NT2/D1 (cell line): ENCODE measurements at regions not wholly inside any gene's neighbourhood (a gene's known extent, or its start where the extent isn't known, plus 50 kb on each side); places are given as distances from the start of the nearest gene placed in this dataset.

Experiments
- DNase-seq: peaks from one replicate; pipeline ENCODE4 v3.0.0-alpha.2; 2011; ENCODE audit warnings: low read depth, low spot score
- H3K27me3 ChIP-seq: 2 replicates; pipeline ENCODE4 v1.6.0; 2011; ENCODE audit warnings: mild to moderate bottlenecking; ENCODE audit not compliant: insufficient read length, insufficient read depth
- H3K36me3 ChIP-seq: 2 replicates; pipeline ENCODE4 v1.6.1; 2011; ENCODE audit warnings: mild to moderate bottlenecking, low read length, mixed read lengths; ENCODE audit not compliant: insufficient read depth, insufficient read length
- H3K4me1 ChIP-seq: 2 replicates; pipeline ENCODE4 v1.5.1; 2011; ENCODE audit not compliant: insufficient read depth, insufficient read length
- H3K4me3 ChIP-seq: 2 replicates; pipeline ENCODE4 v1.5.1; 2011; ENCODE audit warnings: low read depth; ENCODE audit not compliant: insufficient read length
- H3K9ac ChIP-seq: 2 replicates; pipeline ENCODE4 v1.6.0; 2011; ENCODE audit warnings: low read depth; ENCODE audit not compliant: insufficient read length
- H3K9me3 ChIP-seq: 2 replicates; pipeline ENCODE4 v1.5.1; 2011; ENCODE audit warnings: mild to moderate bottlenecking, low read length; ENCODE audit not compliant: insufficient read depth
- SUZ12 ChIP-seq: IDR thresholded peaks from 2 replicates; pipeline ENCODE4 v1.6.1; 2011; ENCODE audit not compliant: insufficient read length, insufficient read depth; ENCODE audit errors: extremely low read depth
- YY1 ChIP-seq: IDR thresholded peaks from 2 replicates; pipeline ENCODE4 v1.6.1; 2011; ENCODE audit not compliant: insufficient read length, insufficient read depth
- ZNF274 ChIP-seq: IDR thresholded peaks from 2 replicates; pipeline ENCODE4 v1.6.1; 2011; ENCODE audit warnings: mild to moderate bottlenecking, low read depth, low read length

- H3K27me3 ChIP-seq = peaks cover 3% of the 10 kb centered on the region
- TF ChIP-seq ZNF274 (no peak), YY1 (no peak), SUZ12 (no peak)
- no peak overlapping the region for H3K9ac ChIP-seq
These were observed 251.5 kb downstream of the OPA1 start for GRCh38 chr3:193844472-193844871.

GRCh38 chr3:193845144-193845543, 252.1 kb downstream of the OPA1 start:
- no peak for DNase-seq
- H3K9ac ChIP-seq = no peak overlapping the region
- no peaks in the 10 kb centered on the region for H3K4me1 ChIP-seq
- H3K4me3 ChIP-seq = no peak overlapping the region
- no peaks in the 10 kb centered on the region for H3K36me3 ChIP-seq
- H3K9me3 ChIP-seq = 0 out of 2 replicates have a peak, but pooled peaks cover 7% of the 10 kb centered on the region
- H3K27me3 ChIP-seq = peaks cover 3% of the 10 kb centered on the region
- TF ChIP-seq YY1 (no peak), SUZ12 (no peak), ZNF274 (no peak)

More at GRCh38 chr3:193844472-193844871, 251.5 kb downstream of the OPA1 start:
- no peak for DNase-seq
- Histone ChIP-seq H3K4me1 (no peaks in the 10 kb centered on the region), H3K4me3 (no peak overlapping the region), H3K36me3 (no peaks in the 10 kb centered on the region), H3K9me3 (0 out of 2 replicates have a peak, but pooled peaks cover 7% of the 10 kb centered on the region)

- H3K36me3 ChIP-seq = no peaks in the 10 kb centered on the region
- peaks cover 4% of the 10 kb centered on the region for H3K4me1 ChIP-seq
- H3K4me3 ChIP-seq = no peak overlapping the region
- H3K27me3 ChIP-seq = peaks cover 3% of the 10 kb centered on the region
- 0 out of 2 replicates have a peak, but pooled peaks cover 7% of the 10 kb centered on the region for H3K9me3 ChIP-seq
- no peak for DNase-seq
- no peak for TF ChIP-seq YY1
- no peak for TF ChIP-seq ZNF274
- TF ChIP-seq SUZ12 = no peak
- no peak overlapping the region for H3K9ac ChIP-seq
These were observed 253.6 kb downstream of the OPA1 start for GRCh38 chr3:193846569-193846968.

DNA sequence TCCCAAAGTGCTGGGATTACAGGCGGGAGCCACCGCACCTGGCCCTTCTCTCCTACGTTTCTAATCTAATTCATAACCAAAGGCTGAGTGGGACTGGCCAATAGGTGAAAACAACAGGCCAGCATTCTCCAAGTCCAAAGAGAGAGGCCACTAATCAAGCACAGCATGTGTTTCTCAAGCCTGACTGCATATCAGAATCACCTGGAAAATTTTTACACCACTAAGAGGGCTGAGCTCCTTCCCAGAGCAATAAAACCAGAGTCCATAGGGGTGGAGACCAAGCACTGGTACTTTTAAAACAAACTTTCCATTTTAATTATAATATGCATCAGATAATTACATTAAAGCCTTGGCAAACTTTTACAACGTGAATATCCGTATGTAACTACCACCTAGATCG, 254.4 kb downstream of the OPA1 start:
- no peak overlapping the region for H3K4me3 ChIP-seq
- 0 out of 2 replicates have a peak, but pooled peaks cover 7% of the 10 kb centered on the region for H3K9me3 ChIP-seq
- TF ChIP-seq YY1 (no peak), SUZ12 (no peak), ZNF274 (no peak)
- no peak overlapping the region for H3K9ac ChIP-seq
- no peaks in the 10 kb centered on the region for H3K36me3 ChIP-seq
- peaks cover 4% of the 10 kb centered on the region for H3K4me1 ChIP-seq
- H3K27me3 ChIP-seq = no peaks in the 10 kb centered on the region
- DNase-seq = no peak

DNA sequence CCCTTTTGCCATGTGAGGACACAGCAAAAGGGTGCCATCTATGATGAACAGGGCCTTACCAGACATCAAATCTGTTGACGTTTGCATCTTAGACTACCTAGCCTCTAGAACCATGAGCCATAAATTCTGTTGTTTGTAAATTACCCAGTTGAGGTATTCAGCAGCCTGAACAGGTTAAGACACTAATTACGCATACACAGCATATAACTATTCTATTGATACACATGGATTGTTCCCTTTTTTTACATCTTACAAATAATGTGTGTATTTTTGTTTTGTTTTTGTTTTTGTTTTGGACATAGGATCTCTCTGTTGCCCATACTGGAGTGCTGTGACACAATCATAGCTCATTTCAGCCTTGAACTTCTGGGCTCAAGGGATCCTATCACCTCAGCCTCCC, 255.5 kb downstream of the OPA1 start:
- Histone ChIP-seq H3K4me1 (peaks cover 4% of the 10 kb centered on the region), H3K36me3 (no peaks in the 10 kb centered on the region), H3K4me3 (no peak overlapping the region), H3K27me3 (no peaks in the 10 kb centered on the region), H3K9me3 (0 out of 2 replicates have a peak, but pooled peaks cover 7% of the 10 kb centered on the region), H3K9ac (no peak overlapping the region)
- TF ChIP-seq SUZ12 (no peak), YY1 (no peak), ZNF274 (no peak)
- DNase-seq = no peak

- H3K9me3 ChIP-seq = 0 out of 2 replicates have a peak, but pooled peaks cover 7% of the 10 kb centered on the region
- no peak for DNase-seq
- peaks cover 4% of the 10 kb centered on the region for H3K4me1 ChIP-seq
- H3K9ac ChIP-seq = no peak overlapping the region
- H3K36me3 ChIP-seq = no peaks in the 10 kb centered on the region
- no peak for TF ChIP-seq YY1
- no peaks in the 10 kb centered on the region for H3K27me3 ChIP-seq
- no peak overlapping the region for H3K4me3 ChIP-seq
These were observed 257.1 kb downstream of the OPA1 start for GRCh38 chr3:193850084-193850619.

DNA sequence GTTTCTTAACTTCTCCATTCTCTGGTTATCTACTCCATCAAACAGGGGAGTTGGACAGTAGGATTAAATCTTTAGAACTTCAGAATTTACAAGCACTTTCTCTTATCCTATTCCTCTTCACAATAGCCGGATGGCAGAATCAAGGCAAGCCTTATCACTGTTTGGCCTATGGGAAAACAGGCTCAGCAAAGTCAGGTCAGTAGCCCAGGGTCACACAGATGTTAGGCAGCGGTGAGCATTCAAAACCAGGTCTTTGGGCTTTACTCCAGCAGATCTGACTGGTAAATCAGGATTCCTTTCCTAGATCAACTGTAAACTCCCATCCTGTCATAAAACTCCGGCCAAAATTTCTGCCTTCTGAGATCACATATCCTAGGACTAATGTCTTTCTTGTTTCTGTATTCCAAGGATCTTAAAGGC, 258.4 kb downstream of the OPA1 start:
- no peak overlapping the region for H3K9ac ChIP-seq
- no peaks in the 10 kb centered on the region for H3K27me3 ChIP-seq
- no peak for DNase-seq
- H3K36me3 ChIP-seq = no peaks in the 10 kb centered on the region
- TF ChIP-seq SUZ12 = no peak
- no peak for TF ChIP-seq YY1
- peaks cover 4% of the 10 kb centered on the region for H3K4me1 ChIP-seq
- peaks cover 9% of the 10 kb centered on the region; the same call in 1 of the 2 replicates for H3K9me3 ChIP-seq
- no peak overlapping the region for H3K4me3 ChIP-seq
